H54 (cell line): ENCODE measurements at regions not wholly inside any gene's neighbourhood (a gene's known extent, or its start where the extent isn't known, plus 50 kb on each side); places are given as distances from the start of the nearest gene placed in this dataset.
"Not testable (repeated sequence)": the region's sequence is repeated elsewhere in the genome, so short reads cannot be mapped to it uniquely, and the experiment has no call there.

ENCODE experiments used
- DNase-seq: peaks from one replicate; pipeline ENCODE4 v3.0.0; 2011; ENCODE audit warnings: low spot score, mixed read lengths; ENCODE audit not compliant: insufficient read length
- FAIRE-seq: peaks from 3 replicates; lab custom pipeline; 2011; peaks lifted over from hg19 to GRCh38; lab: Jason Lieb, UNC
- POLR2A ChIP-seq: IDR thresholded peaks from 2 replicates; pipeline ENCODE4 v1.6.1; 2011; ENCODE audit warnings: low read depth, mild to moderate bottlenecking, low read length

DNA sequence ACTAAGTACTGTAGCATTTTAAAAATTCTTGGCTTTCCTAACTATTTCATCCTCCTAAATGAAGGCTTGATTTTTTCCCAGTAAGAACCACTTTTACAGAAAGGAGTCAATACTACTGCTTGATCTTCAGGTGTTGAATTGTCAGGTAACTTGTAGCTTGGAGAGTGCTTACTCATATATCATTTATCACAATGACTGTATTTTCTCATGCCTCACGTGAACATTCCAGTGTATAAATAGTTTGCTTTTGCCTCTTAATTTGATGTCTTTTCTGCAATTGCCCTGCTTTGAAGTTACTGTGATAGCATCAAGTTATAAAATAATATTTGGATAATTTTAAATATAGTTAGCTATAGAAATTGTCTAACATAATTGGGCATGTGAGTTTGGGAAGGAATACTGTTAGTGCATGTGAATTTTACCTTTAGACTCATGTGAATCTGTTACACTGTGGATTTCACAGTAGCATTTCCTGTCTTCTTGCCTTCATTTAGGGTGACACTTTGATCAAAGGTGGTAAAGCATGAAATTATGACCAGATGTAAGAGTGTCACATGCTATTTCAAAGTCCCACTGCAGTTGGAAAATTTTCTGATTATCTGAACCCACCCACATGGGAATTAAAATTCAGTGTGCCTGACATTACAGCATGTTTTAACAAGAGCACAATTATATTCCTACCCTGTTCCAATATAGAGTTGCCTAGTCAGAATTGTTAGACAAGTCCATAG, 962.8 kb downstream of the DNAJB9 start:
- TF ChIP-seq POLR2A, result no peak
- DNase-seq (no peak), FAIRE-seq (no peak)

DNA sequence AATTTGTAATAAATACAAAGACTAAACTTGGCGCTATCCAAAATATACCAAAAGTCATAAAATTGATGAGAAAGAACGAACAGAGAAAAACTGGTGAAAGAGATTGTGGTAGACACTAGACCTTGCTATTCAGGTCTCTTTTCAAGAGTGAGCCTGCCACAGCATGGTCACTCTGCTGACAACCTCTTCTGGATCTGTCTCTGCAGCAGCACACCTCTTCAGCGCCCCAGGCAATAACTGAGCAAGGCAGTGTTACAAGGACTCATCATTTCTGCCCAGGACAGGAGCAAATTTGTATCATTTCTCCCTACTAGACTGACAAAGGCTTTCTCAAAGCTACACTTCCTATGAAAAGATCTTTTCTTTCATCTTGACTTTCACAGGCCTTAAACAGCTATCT, 976.0 kb downstream of the DNAJB9 start:
- no peak for TF ChIP-seq POLR2A
- no peak for DNase-seq
- no peak for FAIRE-seq

DNA sequence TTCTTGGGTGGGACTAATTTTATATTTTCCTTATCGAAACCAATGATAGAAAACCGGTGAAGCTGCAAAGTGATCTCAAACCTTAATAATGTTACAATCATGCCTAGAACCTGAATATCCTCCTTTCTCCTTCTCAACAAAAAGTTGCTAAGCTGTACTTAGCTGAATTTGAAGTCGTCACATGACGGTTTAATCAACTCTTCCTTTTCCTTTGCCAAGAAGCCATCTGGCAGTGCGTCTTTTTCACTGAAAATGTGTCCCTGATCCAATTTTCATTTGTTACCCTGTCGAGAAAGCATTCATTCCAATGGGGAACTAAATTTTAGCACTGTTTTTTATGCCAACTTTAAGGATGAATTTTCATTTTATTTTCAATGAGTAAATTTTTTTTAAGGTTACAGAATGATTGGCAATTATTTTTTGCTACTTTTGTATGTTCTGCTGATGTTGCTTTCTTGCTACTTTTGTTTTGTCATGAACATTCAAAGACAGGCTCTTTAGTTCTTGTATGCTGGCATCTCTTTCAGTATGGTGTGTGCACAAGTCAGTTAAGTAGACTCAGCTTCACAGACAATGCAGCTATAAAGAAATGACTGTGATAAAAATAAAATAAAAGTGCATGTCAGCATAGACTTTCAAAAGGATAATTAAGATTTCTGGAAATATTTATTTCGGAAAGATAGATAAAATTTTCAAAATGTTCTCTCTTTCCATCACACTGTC, 980.0 kb downstream of the DNAJB9 start:
- no peak for DNase-seq
- no peak for TF ChIP-seq POLR2A
- no peak for FAIRE-seq

DNA sequence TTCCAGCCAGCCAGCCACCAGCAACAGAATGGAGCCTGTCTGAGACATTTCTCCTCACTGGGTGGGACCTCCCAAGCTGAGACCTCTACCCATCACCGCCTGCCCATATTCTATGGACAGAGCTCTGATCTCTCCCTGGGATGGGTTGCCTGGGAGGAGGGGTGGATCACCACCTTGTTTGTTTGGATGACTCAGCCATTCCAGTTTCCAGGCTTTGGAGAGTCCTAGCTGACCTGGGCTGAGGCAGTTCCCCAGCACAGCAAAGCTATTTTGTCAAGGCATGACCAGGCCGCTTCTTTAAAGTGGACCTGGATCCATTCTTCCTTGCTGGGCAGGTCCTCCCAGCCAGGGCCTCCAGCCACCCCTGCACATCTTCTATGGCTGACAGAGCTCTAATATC, 982.3 kb downstream of the DNAJB9 start:
- TF ChIP-seq POLR2A, result no peak

DNA sequence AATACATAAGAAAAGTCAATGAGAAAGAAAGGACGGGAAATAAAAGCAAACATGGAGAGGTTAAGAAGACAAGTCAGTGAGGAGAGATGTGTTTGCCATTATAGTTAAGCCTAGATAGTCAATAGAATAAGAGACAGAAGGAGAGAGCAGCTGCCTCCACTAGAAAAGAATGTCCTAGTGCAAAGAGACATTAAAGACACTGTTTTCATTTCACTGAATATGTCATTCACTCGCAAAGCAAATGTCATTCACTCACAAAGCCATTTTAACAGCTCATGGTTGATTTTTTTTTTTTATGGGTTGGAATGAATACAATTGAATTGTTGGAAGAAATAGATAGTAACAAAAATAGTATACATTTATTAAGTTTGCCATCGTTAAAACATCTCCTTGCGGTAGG, 1007.6 kb downstream of the DNAJB9 start:
- DNase-seq, result no peak
- no peak for TF ChIP-seq POLR2A
- FAIRE-seq, result no peak

More for the DNA sequence above, 982.3 kb downstream of the DNAJB9 start:
- DNase-seq (no peak), FAIRE-seq (no peak)

DNA sequence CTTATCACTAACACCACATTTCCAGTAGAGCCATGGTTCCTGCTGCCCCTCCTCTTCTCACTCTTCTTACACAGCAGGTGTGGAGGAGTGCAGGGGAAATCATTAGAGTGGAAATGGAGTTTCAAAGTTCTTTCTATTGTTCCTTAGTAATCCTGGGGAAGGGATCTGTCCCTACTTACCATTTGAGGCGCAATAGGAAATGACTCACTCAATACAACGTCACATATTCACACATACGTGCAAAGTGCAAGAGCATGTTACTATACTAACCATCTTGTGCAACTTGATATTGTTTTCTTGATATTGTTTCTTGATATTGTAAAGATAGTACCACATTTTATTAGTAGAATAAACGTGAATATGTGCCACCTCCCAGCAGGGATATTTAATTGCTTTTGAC, 1010.2 kb downstream of the DNAJB9 start:
- FAIRE-seq (no peak), DNase-seq (no peak)
- TF ChIP-seq POLR2A, result no peak

DNA sequence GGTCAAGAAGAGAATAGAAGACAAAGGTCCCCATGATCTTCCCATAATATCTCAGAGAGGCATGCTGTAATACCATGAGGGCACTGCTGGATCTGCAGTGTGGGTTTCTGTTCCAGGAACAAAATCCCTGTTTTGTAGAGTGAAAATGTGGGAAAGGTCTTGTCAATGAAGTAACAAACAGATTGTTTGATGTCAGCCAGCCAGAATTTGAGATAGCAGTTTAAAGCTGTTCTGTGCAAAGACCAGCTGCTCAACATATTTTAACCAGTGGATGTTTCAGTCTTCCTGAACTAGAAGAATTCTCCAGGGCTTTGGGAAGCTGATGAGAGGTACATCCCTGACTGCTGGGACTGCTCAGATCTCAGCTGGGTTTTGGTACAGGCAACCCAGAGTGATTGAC, 1012.5 kb downstream of the DNAJB9 start:
- no peak for TF ChIP-seq POLR2A
- FAIRE-seq, result no peak
- no peak for DNase-seq

DNA sequence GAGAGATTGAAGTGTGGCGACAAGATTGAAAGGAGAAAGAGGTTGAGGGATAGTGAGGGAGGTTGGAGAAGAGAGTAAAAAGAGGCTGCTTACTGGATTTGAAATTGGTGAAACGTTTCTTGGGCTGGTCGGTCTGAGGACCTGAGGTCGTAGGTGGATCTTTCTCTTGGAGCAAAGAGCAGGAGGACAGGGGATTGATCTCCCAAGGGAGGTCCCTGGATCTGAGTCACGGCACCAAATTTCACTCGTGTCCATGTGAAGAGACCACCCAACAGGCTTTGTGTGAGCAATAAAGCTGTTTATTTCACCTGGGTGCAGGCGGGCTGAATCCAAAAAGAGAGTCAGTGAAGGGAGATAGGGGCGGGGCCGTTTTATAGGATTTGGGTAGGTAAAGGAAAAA, 1027.3 kb downstream of the DNAJB9 start:
- DNase-seq, FAIRE-seq: not testable (repeated sequence)

DNA sequence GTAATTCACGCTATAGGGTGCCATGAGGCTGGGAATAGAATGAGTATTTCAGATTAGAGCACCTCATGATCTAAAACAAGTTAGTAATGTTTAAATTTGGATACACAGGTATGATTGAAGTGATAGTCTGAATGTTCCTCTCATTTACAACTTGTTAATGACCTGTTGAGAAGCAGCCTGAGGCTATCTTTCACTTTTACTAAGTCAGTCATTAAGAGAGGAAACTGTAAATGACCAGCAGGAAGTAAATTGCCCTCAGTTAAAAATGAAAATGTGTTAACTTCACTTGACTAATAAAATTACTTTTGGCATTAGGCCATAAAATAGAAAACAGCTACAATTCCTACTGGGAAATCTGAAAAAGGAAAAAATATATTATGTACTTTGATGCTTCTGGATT, 1042.0 kb downstream of the DNAJB9 start:
- no peak for FAIRE-seq
- no peak for DNase-seq

DNA sequence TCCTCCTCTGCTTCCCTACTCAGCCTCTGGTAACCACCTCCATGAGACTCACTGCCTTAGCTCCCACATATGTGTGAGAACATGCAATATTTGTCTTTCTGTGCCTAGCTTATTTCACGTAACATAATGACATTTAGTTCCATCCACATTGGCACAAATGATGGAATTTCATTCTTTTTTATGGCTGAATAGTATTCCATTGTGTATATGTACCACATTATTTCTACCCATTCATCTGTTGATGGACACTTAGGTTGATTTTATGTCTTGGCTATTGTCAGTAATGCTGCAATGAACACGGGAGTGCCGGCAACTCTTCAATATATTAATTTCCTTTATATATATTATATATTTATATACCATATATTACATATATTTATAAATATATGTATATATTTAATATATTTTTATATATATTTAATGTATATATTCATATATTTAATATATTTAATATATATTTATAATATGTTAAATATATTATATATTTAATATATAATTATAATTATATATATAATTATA, 1046.9 kb downstream of the DNAJB9 start:
- FAIRE-seq (no peak), DNase-seq (no peak)
- TF ChIP-seq POLR2A, result no peak

More for the DNA sequence above, 1042.0 kb downstream of the DNAJB9 start:
- TF ChIP-seq POLR2A, result no peak

DNA sequence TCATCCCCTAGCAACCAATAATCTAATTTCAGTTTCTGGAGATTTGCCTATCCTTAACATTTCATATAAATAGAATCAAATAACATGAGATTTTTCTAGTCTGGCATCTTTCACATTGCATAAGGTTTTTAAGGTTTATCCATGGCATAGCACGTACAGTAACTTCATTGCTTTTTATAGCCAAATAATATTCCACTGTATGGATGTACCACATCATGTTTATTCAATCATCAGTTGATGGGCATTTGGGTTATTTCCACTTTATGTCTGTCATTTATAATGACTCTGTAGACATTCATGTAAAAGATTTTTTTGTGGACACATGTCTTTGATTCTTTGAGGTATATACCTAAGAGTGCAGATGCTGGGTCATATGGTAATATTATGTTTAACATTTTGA, 1052.6 kb downstream of the DNAJB9 start:
- TF ChIP-seq POLR2A, result no peak
- FAIRE-seq (no peak), DNase-seq (no peak)

DNA sequence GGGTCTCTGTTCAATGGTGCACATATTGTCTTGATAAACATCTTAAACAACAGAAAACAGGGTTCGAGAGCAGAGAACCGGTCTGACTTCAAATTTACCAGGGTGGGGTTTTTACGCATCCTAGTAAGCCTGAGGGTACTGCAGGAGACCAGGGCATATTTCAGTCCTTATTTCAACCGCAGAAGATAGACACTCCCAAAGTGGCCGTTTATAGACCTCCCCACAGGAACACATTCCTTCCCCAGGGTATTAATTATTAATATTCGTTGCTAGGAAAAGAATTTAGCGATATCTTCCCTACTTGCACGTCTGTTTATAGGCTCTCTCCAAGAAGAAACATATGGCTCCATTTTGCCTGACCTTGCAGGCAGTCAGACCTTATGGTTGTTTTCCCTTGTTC, 1063.2 kb downstream of the DNAJB9 start:
- not testable (repeated sequence) for FAIRE-seq, DNase-seq

DNA sequence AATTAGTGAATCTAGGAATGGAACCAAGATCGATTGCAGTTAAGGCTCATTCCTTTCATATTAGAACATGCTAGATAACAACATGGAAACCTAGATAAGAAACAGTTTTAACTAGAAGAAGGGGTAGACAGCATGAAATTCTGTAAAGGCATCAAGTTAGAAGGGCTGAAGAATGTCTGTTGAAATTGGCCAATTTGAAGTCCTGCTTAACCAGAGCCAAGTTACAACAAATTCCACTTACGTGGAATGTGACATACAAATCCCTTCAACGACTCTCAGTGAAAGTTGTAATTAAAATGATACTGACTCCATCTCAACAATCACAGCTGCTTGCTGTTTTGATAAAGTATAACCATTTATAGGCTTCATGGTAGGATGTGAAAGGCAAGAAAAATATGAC, 1065.7 kb downstream of the DNAJB9 start:
- no peak for FAIRE-seq
- DNase-seq, result no peak
- TF ChIP-seq POLR2A, result no peak

DNA sequence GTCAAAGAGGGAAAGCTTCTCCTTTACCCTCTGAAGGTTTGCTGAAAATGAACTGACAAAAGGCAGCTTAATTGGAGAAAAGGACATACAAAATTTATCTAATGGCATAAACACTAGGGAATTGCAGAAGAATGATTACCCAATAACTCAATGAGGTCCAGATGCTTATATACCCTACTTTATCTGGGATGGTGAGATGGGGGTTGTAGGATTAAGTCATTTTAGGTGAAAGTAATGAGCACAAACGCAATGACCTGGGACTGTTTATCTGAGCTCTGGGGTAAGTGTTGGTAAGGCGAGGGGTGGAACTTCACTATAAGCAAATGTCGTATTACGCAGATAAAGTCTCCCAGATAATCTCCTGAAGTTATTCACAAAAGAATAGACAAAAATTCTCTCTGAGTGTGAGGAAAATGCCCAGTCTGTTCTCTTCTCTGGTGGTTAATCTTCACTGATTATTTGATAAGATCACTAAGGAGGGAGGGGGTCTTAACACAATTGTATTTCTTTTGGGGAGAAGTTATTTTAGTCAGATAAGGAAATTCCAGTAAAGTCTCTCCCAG, 1067.8 kb downstream of the DNAJB9 start:
- FAIRE-seq (no peak), DNase-seq (no peak)
- TF ChIP-seq POLR2A, result no peak

DNA sequence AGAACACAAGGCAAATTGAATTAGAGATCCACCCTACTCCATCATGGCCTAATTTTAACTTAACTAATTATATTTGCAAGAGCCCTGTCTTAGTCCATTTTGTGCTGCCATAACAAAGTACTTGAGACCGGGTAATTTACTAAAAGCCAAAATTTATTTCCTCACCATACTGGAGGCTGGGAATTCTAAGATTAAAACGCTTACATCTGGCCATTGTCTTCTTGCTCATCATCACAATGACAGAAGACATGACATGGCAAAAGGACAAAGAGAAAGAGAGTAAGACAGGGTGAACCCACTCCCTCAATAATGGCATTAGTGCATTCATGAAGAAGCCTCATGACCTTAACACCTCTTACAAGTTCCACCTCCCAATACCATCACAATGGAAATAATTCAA, 1068.6 kb downstream of the DNAJB9 start:
- FAIRE-seq (no peak), DNase-seq (no peak)
- no peak for TF ChIP-seq POLR2A
